IPS DF 6.9 (cell line): ENCODE measurements at regions not wholly inside any gene's neighbourhood (a gene's known extent, or its start where the extent isn't known, plus 50 kb on each side); places are given as distances from the start of the nearest gene placed in this dataset.

Source experiments
- DNase-seq: peaks from one replicate; pipeline ENCODE4 v3.0.0-alpha.2; 2013; ENCODE audit warnings: low read depth, low spot score
- H3K27ac ChIP-seq: one replicate; pipeline ENCODE4 v1.5.1; 2013; ENCODE audit warnings: low read length, control low read depth
- H3K27me3 ChIP-seq: 2 replicates; pipeline ENCODE4 v1.6.1; 2013; ENCODE audit warnings: mild to moderate bottlenecking, low read length; ENCODE audit not compliant: control insufficient read depth, insufficient read depth
- H3K36me3 ChIP-seq: 2 replicates; pipeline ENCODE4 v1.6.1; 2013; ENCODE audit warnings: low read length; ENCODE audit not compliant: control insufficient read depth, insufficient read depth
- H3K4me1 ChIP-seq: 2 replicates; pipeline ENCODE4 v1.6.1; 2013; ENCODE audit warnings: low read length; ENCODE audit not compliant: control insufficient read depth, insufficient read depth
- H3K4me3 ChIP-seq: 2 replicates; pipeline ENCODE4 v1.5.1; 2013; ENCODE audit warnings: mild to moderate bottlenecking, low read length
- H3K9me3 ChIP-seq: 2 replicates; pipeline ENCODE4 v1.6.1; 2013; ENCODE audit warnings: low read length, inconsistent platforms; ENCODE audit not compliant: control insufficient read depth, insufficient read depth
- WGBS: extraction: QIAGEN DNeasy Blood & Tissue Kit; methylation state at CpG from one replicate; pipeline ENCODE4 v1.1.7; 2013; ENCODE audit warnings: mixed read lengths, missing lambda C conversion rate; ENCODE audit not compliant: insufficient read length, insufficient coverage; 5-methylcytosine and 5-hydroxymethylcytosine counted together

DNA sequence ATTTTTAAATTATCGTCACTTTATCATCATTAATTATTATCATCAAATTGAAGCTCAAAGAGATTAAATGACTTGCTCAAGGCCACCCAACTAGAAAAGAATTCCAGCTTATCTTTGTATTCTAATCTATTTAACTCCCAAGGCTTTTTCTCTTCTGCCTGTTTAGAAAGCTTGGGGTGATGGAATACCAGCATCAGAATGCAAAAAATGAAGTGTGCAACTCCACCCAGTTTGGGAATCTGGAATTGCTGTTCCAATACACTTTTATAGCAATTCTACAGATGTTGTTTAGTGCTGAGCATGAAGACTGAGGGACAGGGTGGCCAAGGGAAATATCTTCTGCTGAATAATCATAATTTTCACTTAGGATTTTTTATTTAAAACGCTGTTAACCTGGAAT is 97.2 kb upstream of the FIBIN start:
- H3K4me1 ChIP-seq: no peaks in the 10 kb centered on the region
- no peaks in the 10 kb centered on the region for H3K36me3 ChIP-seq
- H3K27me3 ChIP-seq: no peaks in the 10 kb centered on the region
- no peak for DNase-seq
- WGBS: no CpG with 5 or more reads among the region's 2 CpGs
- H3K4me3 ChIP-seq: no peak overlapping the region
- no peaks in the 10 kb centered on the region for H3K9me3 ChIP-seq
- no peak overlapping the region for H3K27ac ChIP-seq

DNA sequence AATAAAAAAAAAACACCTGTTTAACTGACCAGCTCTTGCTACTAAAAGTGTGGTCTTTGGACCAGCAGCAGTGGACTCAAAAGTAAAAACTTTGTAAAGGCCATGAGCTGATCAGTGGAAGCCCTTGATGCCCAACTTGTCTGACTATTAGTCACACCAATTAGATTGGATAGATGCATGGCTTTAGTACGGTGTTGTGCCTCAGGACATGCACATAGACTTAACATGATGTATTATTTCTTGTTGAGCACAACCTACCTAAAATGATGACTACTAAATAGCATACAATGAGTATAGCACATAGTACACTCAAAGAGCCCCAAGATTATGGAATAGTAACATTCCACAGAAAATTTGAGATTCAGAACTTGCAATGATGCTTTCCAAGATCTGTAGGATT is 95.1 kb upstream of the FIBIN start:
- WGBS: no CpG with 5 or more reads among the region's 1 CpG
- DNase-seq: no peak
- H3K27me3 ChIP-seq: no peaks in the 10 kb centered on the region
- no peak overlapping the region for H3K4me3 ChIP-seq
- H3K27ac ChIP-seq: no peak overlapping the region
- H3K36me3 ChIP-seq: no peaks in the 10 kb centered on the region
- H3K4me1 ChIP-seq: peaks cover 1% of the 10 kb centered on the region; the same call in 1 of the 2 replicates
- H3K9me3 ChIP-seq: no peaks in the 10 kb centered on the region

DNA sequence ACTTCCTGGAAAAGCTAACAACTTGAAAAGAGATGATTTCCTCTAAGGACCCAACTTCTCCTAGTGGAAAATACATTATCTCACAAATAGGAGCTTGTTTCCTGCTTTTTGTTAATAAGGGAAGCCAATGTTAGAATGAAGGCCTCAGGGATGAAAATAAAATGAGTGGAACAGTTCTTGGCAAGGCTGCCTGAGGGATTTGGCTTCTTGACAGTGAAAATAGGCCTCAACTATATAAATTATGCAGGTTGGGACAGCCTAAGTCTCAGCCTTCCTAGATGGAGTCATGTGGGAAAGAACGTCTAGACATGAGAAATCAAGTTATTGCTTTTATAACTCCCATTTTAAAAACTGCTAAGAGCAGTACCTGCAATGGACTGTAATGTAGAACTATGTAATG is 92.8 kb upstream of the FIBIN start:
- Histone ChIP-seq H3K36me3 (no peaks in the 10 kb centered on the region), H3K4me3 (no peak overlapping the region), H3K9me3 (no peaks in the 10 kb centered on the region), H3K27ac (no peak overlapping the region), H3K27me3 (no peaks in the 10 kb centered on the region), H3K4me1 (peaks cover 1% of the 10 kb centered on the region; the same call in 1 of the 2 replicates)
- no peak for DNase-seq
- no CpG with 5 or more reads among the region's 1 CpG for WGBS

DNA sequence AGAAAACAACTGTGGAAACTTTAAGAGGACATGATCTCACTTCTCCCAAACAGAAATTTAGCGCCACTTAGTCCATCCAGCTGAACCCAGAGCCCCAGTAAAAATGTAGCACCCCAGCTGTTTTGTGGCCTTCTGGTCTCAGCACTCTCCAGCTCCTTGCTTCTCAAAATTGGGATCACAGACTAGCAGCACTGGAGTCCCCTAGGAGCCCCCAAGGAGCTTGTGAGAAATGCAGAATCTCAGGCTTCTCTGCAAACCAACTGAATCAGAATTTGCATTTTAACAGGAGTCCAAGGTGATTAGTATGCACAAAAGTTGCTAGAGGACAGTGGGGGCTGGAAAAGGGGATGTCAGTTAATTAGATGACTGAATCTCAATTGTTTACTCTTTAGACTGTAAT is 89.8 kb upstream of the FIBIN start:
- H3K27ac ChIP-seq: no peak overlapping the region
- DNase-seq: no peak
- peaks cover 1% of the 10 kb centered on the region; the same call in 1 of the 2 replicates for H3K4me1 ChIP-seq
- H3K36me3 ChIP-seq: no peaks in the 10 kb centered on the region
- no peaks in the 10 kb centered on the region for H3K27me3 ChIP-seq
- H3K4me3 ChIP-seq: no peak overlapping the region
- no peaks in the 10 kb centered on the region for H3K9me3 ChIP-seq
- WGBS: no CpG with 5 or more reads among the region's 1 CpG

DNA sequence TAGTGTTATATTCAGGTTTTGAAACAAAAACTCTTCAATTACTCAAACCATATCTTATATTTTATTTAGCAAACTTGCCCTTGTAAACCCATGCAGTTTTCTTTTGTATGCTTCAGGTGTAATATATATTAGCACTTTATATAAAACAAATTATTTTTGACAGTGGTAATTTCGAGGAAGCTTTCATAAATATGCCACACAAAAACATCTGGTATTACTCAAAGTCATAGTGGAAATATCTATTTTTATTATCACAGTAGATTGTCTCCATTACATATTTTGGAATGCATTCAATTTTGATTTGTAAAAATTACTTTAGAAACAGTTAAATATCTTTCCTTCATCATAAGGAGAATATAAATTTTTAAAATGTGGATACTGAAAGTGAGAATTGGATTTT is 89.1 kb upstream of the FIBIN start:
- DNase-seq: no peak
- Histone ChIP-seq H3K4me1 (peaks cover 1% of the 10 kb centered on the region; the same call in 1 of the 2 replicates), H3K27me3 (no peaks in the 10 kb centered on the region), H3K27ac (no peak overlapping the region), H3K9me3 (no peaks in the 10 kb centered on the region), H3K4me3 (no peak overlapping the region), H3K36me3 (no peaks in the 10 kb centered on the region)
- no CpG with 5 or more reads among the region's 1 CpG for WGBS

DNA sequence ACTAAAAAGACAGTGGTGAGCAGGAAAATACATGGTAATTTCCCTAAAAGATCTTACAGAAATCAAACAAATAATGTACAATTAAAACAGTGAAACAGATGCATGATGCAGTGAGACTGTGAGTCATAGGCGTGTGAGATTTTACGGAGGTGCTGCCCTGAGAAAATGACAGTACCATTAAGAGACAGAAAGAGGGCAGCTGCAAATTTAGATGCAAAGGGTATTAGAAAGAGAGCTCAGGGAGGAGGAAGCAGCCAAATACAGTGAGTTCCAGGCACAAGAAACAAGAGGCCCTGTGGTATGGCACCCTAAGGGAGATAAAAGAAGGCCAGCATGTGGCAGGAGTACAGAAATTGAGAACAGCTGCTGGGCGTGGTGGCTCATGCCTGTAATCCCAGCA is 88.5 kb upstream of the FIBIN start:
- WGBS: no CpG with 5 or more reads among the region's 3 CpGs
- Histone ChIP-seq H3K4me1 (peaks cover 1% of the 10 kb centered on the region; the same call in 1 of the 2 replicates), H3K27me3 (no peaks in the 10 kb centered on the region), H3K27ac (no peak overlapping the region), H3K4me3 (no peak overlapping the region), H3K9me3 (no peaks in the 10 kb centered on the region), H3K36me3 (no peaks in the 10 kb centered on the region)
- DNase-seq: no peak

DNA sequence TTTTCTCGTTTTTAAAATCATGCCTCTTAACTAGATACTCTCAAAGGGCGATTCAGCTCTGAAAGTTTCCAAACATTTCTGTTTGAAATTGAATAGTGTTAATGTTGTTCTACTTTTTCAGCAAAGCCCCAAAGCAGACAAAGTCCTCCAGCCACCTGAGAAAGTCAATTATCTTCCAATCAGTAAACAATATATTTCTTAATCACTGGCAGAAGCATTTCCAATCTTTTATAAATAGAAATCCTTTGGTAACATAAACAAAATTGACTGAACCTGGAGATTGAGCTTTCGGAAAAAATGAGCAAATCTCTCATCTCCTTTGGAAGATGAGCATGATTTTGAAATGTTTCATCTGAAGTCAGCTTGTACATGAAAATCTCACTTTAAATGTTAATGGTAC is 84.4 kb upstream of the FIBIN start:
- WGBS: no CpG with 5 or more reads among the region's 3 CpGs

DNA sequence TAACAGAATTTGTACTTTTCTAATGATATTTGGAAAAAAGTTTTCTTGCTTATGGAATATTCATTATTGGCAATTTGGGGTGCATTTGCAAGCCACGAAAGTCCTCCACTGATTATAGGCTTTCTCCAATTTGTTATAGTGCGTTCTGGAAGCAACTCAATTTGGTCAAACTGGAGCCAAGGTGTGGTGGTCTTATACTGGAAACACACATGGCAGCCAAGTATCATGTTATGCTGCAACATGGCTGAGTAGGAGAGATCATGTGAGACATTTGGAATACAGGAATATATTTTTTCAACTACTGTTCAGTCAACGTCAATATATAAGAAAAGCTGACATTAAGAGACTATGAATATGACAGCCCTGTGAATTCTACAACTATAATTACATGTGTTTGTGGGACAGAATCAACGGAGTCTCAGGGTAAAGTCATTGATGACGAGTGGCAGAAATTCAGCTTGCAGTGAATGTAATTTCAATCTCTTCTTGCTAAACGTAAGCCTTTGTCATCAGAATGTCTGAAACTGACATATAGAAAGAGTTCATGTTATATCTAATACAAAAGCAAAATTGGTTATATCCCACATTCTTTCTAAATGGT is 83.8 kb upstream of the FIBIN start:
- peaks cover 3% of the 10 kb centered on the region; the same call in 1 of the 2 replicates for H3K4me1 ChIP-seq
- no peaks in the 10 kb centered on the region for H3K9me3 ChIP-seq
- H3K27me3 ChIP-seq: no peaks in the 10 kb centered on the region
- no CpG with 5 or more reads among the region's 6 CpGs for WGBS
- no peak overlapping the region for H3K4me3 ChIP-seq
- DNase-seq: no peak
- no peak overlapping the region for H3K27ac ChIP-seq
- no peaks in the 10 kb centered on the region for H3K36me3 ChIP-seq

More for the DNA sequence above, 84.4 kb upstream of the FIBIN start:
- Histone ChIP-seq H3K36me3 (no peaks in the 10 kb centered on the region), H3K4me1 (no peaks in the 10 kb centered on the region), H3K27me3 (no peaks in the 10 kb centered on the region), H3K27ac (no peak overlapping the region), H3K9me3 (no peaks in the 10 kb centered on the region), H3K4me3 (no peak overlapping the region)
- no peak for DNase-seq

DNA sequence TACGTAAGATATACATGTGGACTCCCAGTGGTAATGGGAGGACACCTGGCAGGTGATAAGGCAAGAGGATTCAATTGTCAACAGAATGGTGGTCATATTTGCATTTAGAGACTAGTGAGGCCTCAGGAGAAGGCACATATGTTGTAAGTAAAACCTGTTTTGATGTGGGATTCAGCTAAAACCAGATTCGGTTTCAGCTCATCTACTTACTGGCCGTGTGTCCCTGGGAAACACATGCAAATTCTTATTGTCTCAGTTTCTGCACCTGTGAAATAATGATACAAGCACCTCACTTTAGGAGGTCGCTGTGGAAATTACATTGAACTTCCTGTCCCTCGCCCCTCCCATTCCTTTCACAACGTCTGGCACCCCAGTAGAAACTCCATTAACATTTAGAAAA is 78.9 kb upstream of the FIBIN start:
- Histone ChIP-seq H3K4me1 (peaks cover 3% of the 10 kb centered on the region; the same call in 1 of the 2 replicates), H3K36me3 (no peaks in the 10 kb centered on the region), H3K27me3 (no peaks in the 10 kb centered on the region), H3K9me3 (no peaks in the 10 kb centered on the region), H3K27ac (no peak overlapping the region), H3K4me3 (no peak overlapping the region)
- no CpG with 5 or more reads among the region's 6 CpGs for WGBS
- DNase-seq: no peak

DNA sequence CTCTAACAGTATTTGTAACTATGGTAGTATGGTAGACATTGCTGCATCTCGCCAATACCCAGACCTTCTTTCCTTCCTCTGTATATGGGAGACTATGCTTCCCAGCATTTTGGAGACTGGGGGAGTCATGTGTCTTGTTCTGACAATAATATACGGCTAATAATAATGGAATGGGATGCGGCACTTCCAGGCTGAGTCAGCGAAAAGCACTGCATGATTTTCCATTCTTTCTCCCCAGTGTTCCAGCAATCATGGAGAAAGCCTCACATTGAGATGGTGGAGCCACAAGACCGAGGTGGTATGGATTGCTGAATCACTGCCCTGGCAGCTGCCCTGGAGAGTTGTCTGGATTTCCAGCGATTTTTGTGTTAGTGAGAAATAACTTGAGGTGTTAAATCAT is 77.1 kb upstream of the FIBIN start:
- H3K27ac ChIP-seq: no peak overlapping the region
- H3K4me1 ChIP-seq: peaks cover 3% of the 10 kb centered on the region; the same call in 1 of the 2 replicates
- H3K4me3 ChIP-seq: no peak overlapping the region
- no peaks in the 10 kb centered on the region for H3K9me3 ChIP-seq
- WGBS: no CpG with 5 or more reads among the region's 6 CpGs
- H3K27me3 ChIP-seq: no peaks in the 10 kb centered on the region
- H3K36me3 ChIP-seq: no peaks in the 10 kb centered on the region
- DNase-seq: no peak

DNA sequence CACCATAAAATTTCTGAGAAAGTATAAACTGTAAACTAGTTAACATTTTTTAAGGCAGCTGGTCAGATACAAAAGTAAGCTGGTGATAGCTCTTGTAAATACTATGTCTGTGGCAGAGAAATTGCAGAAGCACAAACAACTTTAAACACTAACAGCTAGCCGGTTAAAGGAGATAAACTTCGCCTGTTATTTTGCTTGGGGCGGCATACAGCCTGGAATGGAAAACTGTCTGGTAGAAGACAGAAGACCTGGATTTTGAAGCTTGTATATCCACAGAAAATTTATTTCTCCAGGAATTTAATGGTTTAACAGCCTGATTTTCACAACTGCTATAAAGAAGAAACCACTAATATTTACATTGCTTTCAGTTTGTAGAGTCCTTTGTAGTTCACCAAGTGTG is 65.3 kb upstream of the FIBIN start:
- H3K9me3 ChIP-seq: no peaks in the 10 kb centered on the region
- H3K27ac ChIP-seq: no peak overlapping the region
- H3K36me3 ChIP-seq: no peaks in the 10 kb centered on the region
- no peak overlapping the region for H3K4me3 ChIP-seq
- H3K4me1 ChIP-seq: no peaks in the 10 kb centered on the region
- no peak for DNase-seq
- WGBS: no CpG with 5 or more reads among the region's 3 CpGs
- H3K27me3 ChIP-seq: no peaks in the 10 kb centered on the region
